ENCODE measurements at regions not wholly inside any gene's neighbourhood (a gene's known extent, or its start where the extent isn't known, plus 50 kb on each side); places are given as distances from the start of the nearest gene placed in this dataset.

GRCh38 chr1:29415861-29416260 lies 179.5 kb downstream of the PTPRU start:
- no peaks in the 10 kb centered on the region for H3K27me3 ChIP-seq (ENCODE audit: control insufficient read depth in 4 of 4, insufficient read depth in 4 of 4, low read length in 3 of 4)
- H3K9ac ChIP-seq (ENCODE audit: low read depth in 1 of 2, low read length in 2 of 2): no peak overlapping the region
- no peak overlapping the region for H3K27ac ChIP-seq (ENCODE audit: low read depth in 1 of 2, low read length in 2 of 2)
- no peak overlapping the region for H3K4me3 ChIP-seq (ENCODE audit: low read depth in 1 of 3, low read length in 3 of 3)
- no peaks in the 10 kb centered on the region for H3K9me3 ChIP-seq (ENCODE audit: control insufficient read depth in 4 of 4, low read length in 3 of 4)
- H3K4me1 ChIP-seq (ENCODE audit: control insufficient read depth in 4 of 4, insufficient read depth in 4 of 4, low read length in 3 of 4): no peaks in the 10 kb centered on the region
- H3K36me3 ChIP-seq (ENCODE audit: control insufficient read depth in 4 of 4, insufficient read depth in 3 of 4, low read depth in 1 of 4, low read length in 3 of 4): no peaks in the 10 kb centered on the region
- TF ChIP-seq JUND (IDR thresholded peaks at IDR 0.05) (no peak), TAF1 (conservative IDR thresholded peaks at IDR 0.05) (no peak), FOXA1 (IDR thresholded peaks at IDR 0.05) (no peak), SP1 (IDR thresholded peaks at IDR 0.05) (no peak), GABPA (IDR thresholded peaks at IDR 0.05 in 1 of 2, conservative IDR thresholded peaks at IDR 0.05 in 1 of 2) (no peak), NR2F2 (IDR thresholded peaks at IDR 0.05) (no peak), EGR1 (IDR thresholded peaks at IDR 0.05; ENCODE audit: low read depth in 2 of 2) (no peak), REST (IDR thresholded peaks at IDR 0.05) (no peak), RAD21 (IDR thresholded peaks at IDR 0.05) (no peak), ATF3 (IDR thresholded peaks at IDR 0.05) (no peak), ZBTB33 (IDR thresholded peaks at IDR 0.05) (no peak), HNF4G (IDR thresholded peaks at IDR 0.05) (no peak)
- 32% methylated on average over 3 of the region's 3 CpGs for WGBS
- DNase-seq (ENCODE audit: low spot score): no peak

GRCh38 chr1:29415156-29415830 lies 179.0 kb downstream of the PTPRU start:
- no peaks in the 10 kb centered on the region for H3K27me3 ChIP-seq (ENCODE audit: control insufficient read depth in 4 of 4, insufficient read depth in 4 of 4, low read length in 3 of 4)
- no peak for DNase-seq (ENCODE audit: low spot score)
- H3K36me3 ChIP-seq (ENCODE audit: control insufficient read depth in 4 of 4, insufficient read depth in 3 of 4, low read depth in 1 of 4, low read length in 3 of 4): no peaks in the 10 kb centered on the region
- TF ChIP-seq CTCF (IDR thresholded peaks at IDR 0.05; ENCODE audit: low read depth, low read length, missing input control): peak; percentile 9
- TF ChIP-seq RAD21 (IDR thresholded peaks at IDR 0.05): peak; percentile 33 to 60
- no peak for TF ChIP-seq MAX (IDR thresholded peaks at IDR 0.05)
- H3K4me1 ChIP-seq (ENCODE audit: control insufficient read depth in 4 of 4, insufficient read depth in 4 of 4, low read length in 3 of 4): no peaks in the 10 kb centered on the region
- H3K9ac ChIP-seq (ENCODE audit: low read depth in 1 of 2, low read length in 2 of 2): no peak overlapping the region
- no peak overlapping the region for H3K27ac ChIP-seq (ENCODE audit: low read depth in 1 of 2, low read length in 2 of 2)
- H3K4me3 ChIP-seq (ENCODE audit: low read depth in 1 of 3, low read length in 3 of 3): no peak overlapping the region
- 54% methylated on average over 9 of the region's 9 CpGs for WGBS
- H3K9me3 ChIP-seq (ENCODE audit: control insufficient read depth in 4 of 4, low read length in 3 of 4): no peaks in the 10 kb centered on the region
